GM10266 (cell line): ENCODE measurements at regions not wholly inside any gene's neighbourhood (a gene's known extent, or its start where the extent isn't known, plus 50 kb on each side); places are given as distances from the start of the nearest gene placed in this dataset.

Experiments used
- DNase-seq: peaks from one replicate; pipeline ENCODE4 v3.0.0; 2012; ENCODE audit errors: extremely low spot score
- CTCF ChIP-seq: IDR thresholded peaks from 2 replicates; pipeline ENCODE4 v1.5.1; 2012; ENCODE audit warnings: mild to moderate bottlenecking, low read depth; ENCODE audit not compliant: control insufficient read depth, insufficient read depth; ENCODE audit errors: missing control alignments

DNA sequence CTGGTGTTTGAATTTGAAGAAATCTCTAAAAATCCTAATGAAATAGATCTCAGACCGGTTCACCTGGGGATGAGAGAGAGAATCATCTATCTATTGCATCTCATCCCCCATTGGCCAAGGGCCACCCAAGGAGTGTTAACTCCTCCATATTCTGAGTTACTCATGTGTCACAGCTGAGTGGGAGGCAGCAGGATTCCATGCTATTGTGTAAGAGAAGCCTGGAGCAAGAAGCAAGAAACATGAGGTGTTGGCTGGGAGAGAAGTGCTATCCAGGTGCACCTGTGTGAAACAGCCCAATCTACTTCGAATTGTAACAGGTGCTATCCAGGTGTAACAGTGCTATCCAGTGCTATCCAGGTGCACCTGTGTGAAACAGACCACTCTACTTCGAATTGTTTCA lies 150.3 kb upstream of the MAOA start:
- no peak for TF ChIP-seq CTCF

GRCh38 chrX:43508694-43509093 lies 147.4 kb upstream of the MAOA start:
- no peak for TF ChIP-seq CTCF
- DNase-seq, result no peak

More for the DNA sequence above, 150.3 kb upstream of the MAOA start:
- DNase-seq, result no peak

DNA sequence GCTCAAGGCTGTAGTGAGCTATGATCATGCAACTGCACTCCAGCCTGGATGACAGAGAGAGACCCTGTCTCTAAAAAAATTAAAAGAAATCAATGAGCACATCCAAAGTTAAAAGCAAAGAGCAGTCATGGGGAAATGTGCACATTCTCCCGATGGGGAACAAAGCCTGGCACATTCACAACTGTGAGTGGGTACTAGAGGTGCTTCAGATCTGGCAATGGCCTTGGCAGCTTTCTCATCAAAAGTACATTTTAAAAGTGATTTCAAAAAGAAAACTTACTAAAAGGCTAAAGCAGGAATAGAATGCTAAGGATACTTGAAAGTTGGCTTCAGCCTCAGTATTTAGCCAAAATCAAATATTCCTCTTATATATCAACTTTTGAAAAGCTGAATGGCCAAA lies 145.9 kb upstream of the MAOA start:
- DNase-seq, result no peak
- no peak for TF ChIP-seq CTCF

GRCh38 chrX:43513085-43513484 lies 143.0 kb upstream of the MAOA start:
- no peak for DNase-seq
- TF ChIP-seq CTCF, result no peak

GRCh38 chrX:43514820-43515219 lies 141.3 kb upstream of the MAOA start:
- no peak for TF ChIP-seq CTCF
- DNase-seq, result no peak

- no peak for DNase-seq
- TF ChIP-seq CTCF, result no peak
Measured at GRCh38 chrX:43522582-43522981, 133.5 kb upstream of the MAOA start.

- TF ChIP-seq CTCF, result no peak
- DNase-seq, result no peak
Measured at GRCh38 chrX:43525901-43526610, 130.0 kb upstream of the MAOA start.
